ENCODE measurements at regions not wholly inside any gene's neighbourhood (a gene's known extent, or its start where the extent isn't known, plus 50 kb on each side); places are given as distances from the start of the nearest gene placed in this dataset.

DNA sequence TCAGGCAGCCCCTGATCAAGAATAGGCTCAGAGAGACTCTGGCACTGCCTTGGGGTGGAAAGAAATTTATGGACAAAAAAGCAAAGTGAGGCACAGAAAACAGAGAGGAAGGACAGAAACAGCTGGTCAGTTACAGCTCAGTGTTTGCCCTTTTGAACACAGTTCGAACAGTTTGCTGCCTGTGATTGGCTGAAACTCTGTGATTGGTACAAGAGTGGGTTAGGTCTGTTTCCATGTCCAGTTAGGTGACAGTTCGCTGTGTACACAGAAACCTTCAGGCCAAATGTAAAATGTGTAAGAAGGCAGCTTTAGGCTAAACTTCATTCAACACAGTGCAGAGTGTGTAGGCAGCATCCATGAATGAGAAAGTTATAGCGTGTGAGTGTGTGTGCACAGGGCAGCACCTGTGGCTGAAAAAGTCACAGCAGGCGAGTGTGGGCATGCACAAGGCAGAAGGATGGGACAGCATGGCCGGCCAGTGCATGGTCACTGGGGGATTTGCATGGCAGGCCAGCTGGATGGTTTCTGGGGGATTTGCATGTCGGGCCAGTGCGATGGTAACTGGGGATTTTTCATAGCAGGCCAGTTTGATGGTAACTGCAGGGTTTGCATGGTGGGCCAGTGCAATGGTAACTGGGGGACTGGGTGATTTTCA lies 75.4 kb upstream of the FRMD1 start:
- in situ Hi-C loops (cut with MboI; ENCODE audit: low sequenced_read_pairs in 4 of 4) = no loop called here

DNA sequence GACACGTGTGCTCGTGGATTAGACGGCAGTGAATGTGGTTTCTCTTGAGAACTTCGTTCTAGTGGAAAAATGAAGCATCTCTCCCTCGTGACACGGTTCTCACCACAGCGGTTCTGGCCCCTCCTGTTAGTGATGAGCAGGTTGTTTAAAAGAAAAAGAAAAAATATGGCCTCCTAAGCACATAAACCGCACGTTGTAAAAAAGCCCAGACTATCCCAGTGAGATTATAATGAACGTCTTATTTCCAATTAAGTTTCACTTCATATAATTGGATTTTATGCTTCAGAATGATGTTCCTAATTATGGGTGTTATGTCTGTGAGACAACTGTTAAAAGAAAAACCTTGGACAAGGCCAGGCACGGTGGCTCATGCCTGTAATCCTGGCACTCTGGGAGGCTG lies 74.5 kb upstream of the FRMD1 start:
- intact Hi-C loops (cut with DNase I; ENCODE audit: low total_unique reads) = no loop called here
- TF ChIP-seq, protein P1, sequence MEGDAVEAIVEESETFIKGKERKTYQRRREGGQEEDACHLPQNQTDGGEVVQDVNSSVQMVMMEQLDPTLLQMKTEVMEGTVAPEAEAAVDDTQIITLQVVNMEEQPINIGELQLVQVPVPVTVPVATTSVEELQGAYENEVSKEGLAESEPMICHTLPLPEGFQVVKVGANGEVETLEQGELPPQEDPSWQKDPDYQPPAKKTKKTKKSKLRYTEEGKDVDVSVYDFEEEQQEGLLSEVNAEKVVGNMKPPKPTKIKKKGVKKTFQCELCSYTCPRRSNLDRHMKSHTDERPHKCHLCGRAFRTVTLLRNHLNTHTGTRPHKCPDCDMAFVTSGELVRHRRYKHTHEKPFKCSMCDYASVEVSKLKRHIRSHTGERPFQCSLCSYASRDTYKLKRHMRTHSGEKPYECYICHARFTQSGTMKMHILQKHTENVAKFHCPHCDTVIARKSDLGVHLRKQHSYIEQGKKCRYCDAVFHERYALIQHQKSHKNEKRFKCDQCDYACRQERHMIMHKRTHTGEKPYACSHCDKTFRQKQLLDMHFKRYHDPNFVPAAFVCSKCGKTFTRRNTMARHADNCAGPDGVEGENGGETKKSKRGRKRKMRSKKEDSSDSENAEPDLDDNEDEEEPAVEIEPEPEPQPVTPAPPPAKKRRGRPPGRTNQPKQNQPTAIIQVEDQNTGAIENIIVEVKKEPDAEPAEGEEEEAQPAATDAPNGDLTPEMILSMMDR (IDR thresholded peaks at IDR 0.05 in 4 of 5, conservative IDR thresholded peaks at IDR 0.05 in 1 of 5) = no peak
- no peak for TF ChIP-seq POLR2A (IDR thresholded peaks at IDR 0.05)
- H3K4me3 ChIP-seq = no peak overlapping the region
- ATAC-seq (no peak), DNase-seq (no peak)
- peaks cover 3 to 34% (median 22%) of the 10 kb centered on the region in 3 donors for H3K27me3 ChIP-seq
- no peaks in the 10 kb centered on the region for H3K36me3 ChIP-seq
- H3K27ac ChIP-seq = no peak overlapping the region
- H3K4me1 ChIP-seq = peaks cover 0 to 4% of the 10 kb centered on the region in 2 donors
- H3K9me3 ChIP-seq = no peaks in the 10 kb centered on the region
- in situ Hi-C loops (cut with MboI; ENCODE audit: low sequenced_read_pairs in 4 of 4) = no loop called here

More for the DNA sequence above, 75.4 kb upstream of the FRMD1 start:
- H3K4me3 ChIP-seq = no peak overlapping the region
- intact Hi-C loops (cut with DNase I; ENCODE audit: low total_unique reads) = no loop called here
- peaks cover 0 to 4% of the 10 kb centered on the region in 2 donors for H3K4me1 ChIP-seq
- no peak for DNase-seq
- ATAC-seq = no peak
- no peak overlapping the region for H3K27ac ChIP-seq
- TF ChIP-seq, protein P1 (IDR thresholded peaks at IDR 0.05 in 4 of 5, conservative IDR thresholded peaks at IDR 0.05 in 1 of 5) = no peak
- no peak for TF ChIP-seq POLR2A (IDR thresholded peaks at IDR 0.05)
- H3K36me3 ChIP-seq = no peaks in the 10 kb centered on the region
- peaks cover 3 to 34% (median 21%) of the 10 kb centered on the region in 3 donors for H3K27me3 ChIP-seq
- H3K9me3 ChIP-seq = no peaks in the 10 kb centered on the region

DNA sequence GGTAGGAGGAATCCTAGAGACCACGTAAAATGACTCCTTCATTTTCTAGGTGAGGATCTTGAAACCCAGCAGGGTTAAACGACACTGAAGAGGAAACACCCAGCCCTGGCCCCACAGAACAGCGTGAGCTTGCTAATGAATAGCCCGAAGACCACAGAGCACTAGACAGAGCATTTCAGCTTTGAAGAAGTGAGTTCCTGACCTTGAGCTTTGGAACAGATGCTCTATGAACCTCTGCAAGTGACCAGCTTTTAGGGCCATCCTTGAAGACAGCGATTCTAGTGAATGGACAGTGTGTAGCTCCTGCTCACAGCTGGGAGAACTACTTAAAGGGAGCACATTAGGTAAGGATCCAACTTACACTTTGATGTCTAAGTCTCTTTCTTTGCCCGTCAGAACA lies 74.0 kb upstream of the FRMD1 start:
- H3K27ac ChIP-seq = no peak overlapping the region
- no peak overlapping the region for H3K4me3 ChIP-seq
- in situ Hi-C loops (cut with MboI; ENCODE audit: low sequenced_read_pairs in 4 of 4) (no loop called here), intact Hi-C loops (cut with DNase I; ENCODE audit: low total_unique reads) (no loop called here)
- ATAC-seq (no peak), DNase-seq (no peak)
- peaks cover 8 to 28% (median 22%) of the 10 kb centered on the region in 3 donors for H3K27me3 ChIP-seq
- TF ChIP-seq, protein P1 (IDR thresholded peaks at IDR 0.05 in 4 of 5, conservative IDR thresholded peaks at IDR 0.05 in 1 of 5) = no peak
- TF ChIP-seq POLR2A (IDR thresholded peaks at IDR 0.05) = no peak
- H3K36me3 ChIP-seq = no peaks in the 10 kb centered on the region
- no peaks in the 10 kb centered on the region for H3K9me3 ChIP-seq
- peaks cover 0 to 4% of the 10 kb centered on the region in 2 donors for H3K4me1 ChIP-seq

DNA sequence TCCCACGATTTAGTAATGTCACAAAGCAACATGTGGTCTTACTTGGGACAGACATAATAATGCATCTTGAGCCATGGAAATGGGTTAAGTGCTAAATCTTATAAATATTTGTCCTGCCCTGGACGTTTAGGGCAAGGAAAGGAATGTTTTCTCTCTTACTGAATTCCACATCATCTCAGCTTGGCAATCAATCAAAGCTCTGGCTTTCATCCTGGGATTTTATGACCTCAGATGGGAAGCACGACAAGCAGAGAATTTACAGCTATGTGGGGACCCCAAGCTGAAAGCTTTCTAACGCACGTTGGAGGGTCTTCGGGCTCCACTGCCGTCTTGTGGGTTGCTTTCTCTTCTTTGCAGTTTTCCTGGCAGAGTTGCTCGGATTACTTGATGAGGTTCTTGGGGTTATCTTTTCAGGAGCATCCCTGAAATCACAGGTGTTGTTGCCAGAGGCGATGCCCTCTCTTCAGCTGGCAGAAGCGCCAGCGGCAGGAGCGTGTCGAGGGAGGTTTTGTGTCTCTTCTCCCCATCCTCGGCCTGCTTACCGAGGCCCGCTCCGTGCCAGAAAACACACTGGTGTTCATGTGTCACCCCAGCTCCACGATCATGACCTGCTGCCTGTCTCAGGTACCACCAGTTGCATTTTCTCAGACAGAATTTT lies 73.4 kb upstream of the FRMD1 start:
- DNase-seq (no peak), ATAC-seq (no peak)
- no peaks in the 10 kb centered on the region for H3K36me3 ChIP-seq
- peaks cover 7 to 23% (median 19%) of the 10 kb centered on the region in 3 donors for H3K27me3 ChIP-seq
- H3K9me3 ChIP-seq = no peaks in the 10 kb centered on the region
- TF ChIP-seq POLR2A (IDR thresholded peaks at IDR 0.05) = no peak
- TF ChIP-seq, protein P1 (IDR thresholded peaks at IDR 0.05 in 4 of 5, conservative IDR thresholded peaks at IDR 0.05 in 1 of 5) = no peak
- intact Hi-C loops (cut with DNase I; ENCODE audit: low total_unique reads) = no loop called here
- H3K27ac ChIP-seq = no peak overlapping the region
- H3K4me1 ChIP-seq = no peaks in the 10 kb centered on the region
- in situ Hi-C loops (cut with MboI; ENCODE audit: low sequenced_read_pairs in 4 of 4) = no loop called here
- H3K4me3 ChIP-seq = no peak overlapping the region

Data from gastrocnemius medialis (tissue), 4 donors.